ENCODE measurements at regions not wholly inside any gene's neighbourhood (a gene's known extent, or its start where the extent isn't known, plus 50 kb on each side); places are given as distances from the start of the nearest gene placed in this dataset.

- no peak for TF ChIP-seq ZNF335 (CRISPR knock-in tag; IDR thresholded peaks at IDR 0.05)
- TF ChIP-seq RCOR2 (CRISPR knock-in tag; IDR thresholded peaks at IDR 0.05) = no peak
- TF ChIP-seq SALL2 (CRISPR knock-in tag; IDR thresholded peaks at IDR 0.05) = no peak
- no peak for TF ChIP-seq ZNF766 (CRISPR knock-in tag; IDR thresholded peaks at IDR 0.05; ENCODE audit: borderline replicate concordance)
- no peak for TF ChIP-seq ZNF687 (CRISPR knock-in tag; IDR thresholded peaks at IDR 0.05)
- TF ChIP-seq PHF5A (CRISPR knock-in tag; IDR thresholded peaks at IDR 0.05; ENCODE audit: low read depth, unreplicated experiment) = no peak
- no peak for TF ChIP-seq POLR2G (IDR thresholded peaks at IDR 0.05; ENCODE audit: low read depth, low read length)
- TF ChIP-seq NFE2L2 (IDR thresholded peaks at IDR 0.05; ENCODE audit: low read length) = no peak
- TF ChIP-seq SMAD3 (CRISPR knock-in tag; IDR thresholded peaks at IDR 0.05) = no peak
- no peak for TF ChIP-seq NR2F1 (CRISPR knock-in tag; IDR thresholded peaks at IDR 0.05)
- TF ChIP-seq ZNF558 (CRISPR knock-in tag; IDR thresholded peaks at IDR 0.05; ENCODE audit: borderline replicate concordance) = no peak
- TF ChIP-seq ZNF563 (CRISPR knock-in tag; IDR thresholded peaks at IDR 0.05) = no peak
- no peak for TF ChIP-seq NR2F6 (IDR thresholded peaks at IDR 0.05)
- TF ChIP-seq NR2F6 (CRISPR knock-in tag; IDR thresholded peaks at IDR 0.05) = no peak
- no peak for TF ChIP-seq REL (CRISPR knock-in tag; conservative IDR thresholded peaks at IDR 0.05)
- intact Hi-C loops (cut with micrococcal nuclease; ENCODE audit: unreplicated experiment) (no loop called here), in situ Hi-C loops (cut with HindIII; ENCODE audit: extremely low pct_ligation_motif_present, low pct_unique_long_range_greater_than_20kb) (no loop called here)
- no peak overlapping the region for H2AFZ ChIP-seq (ENCODE audit: low read length)
- ChIA-PET POLR2A (no interaction called here), CTCF (ENCODE audit: low intra/inter-chr PET ratio, low total read pairs) (no interaction called here)
- no peak overlapping the region for H3K27ac ChIP-seq (ENCODE audit: extremely low read length, insufficient read depth, low read length)
- DNase-seq (ENCODE audit: low spot score) (no peak), ATAC-seq (no peak), FAIRE-seq (no peak)
- no peaks in the 10 kb centered on the region for H3K4me1 ChIP-seq (ENCODE audit: insufficient read depth, low read length)
- no peaks in the 10 kb centered on the region for H3K36me3 ChIP-seq (replicated peaks in 1 of 2; ENCODE audit: control insufficient read depth in 1 of 2, insufficient read depth in 2 of 2, low read length in 2 of 2)
- 49% methylated on average over 3 of the region's 3 CpGs for WGBS (ENCODE audit: low lambda C conversion rate)
- no peak overlapping the region for H3K4me2 ChIP-seq (ENCODE audit: low read depth, low read length)
- no TSS peak for BruUV-seq (replicated peaks)
- H4K20me1 ChIP-seq (ENCODE audit: insufficient read depth, low read length) = no peaks in the 10 kb centered on the region
- no peak overlapping the region for H3K4me3 ChIP-seq (replicated peaks in 1 of 3; ENCODE audit: insufficient read depth in 1 of 3, low read depth in 2 of 3, low read length in 3 of 3)
- H3K9me3 ChIP-seq (ENCODE audit: low read length) = no peaks in the 10 kb centered on the region
- H3K27me3 ChIP-seq (ENCODE audit: control insufficient read depth in 1 of 2, insufficient read depth in 2 of 2, low read length in 2 of 2) = no peaks in the 10 kb centered on the region
- no peak overlapping the region for H3K9ac ChIP-seq (ENCODE audit: insufficient read depth, low read depth, low read length)
- no peaks in the 10 kb centered on the region for H3K79me2 ChIP-seq (ENCODE audit: insufficient read depth, low read length)
Measured at GRCh38 chr12:105977236-105977635, 161.5 kb downstream of the NUAK1 start.
